Transverse colon (tissue), 4 donors: ENCODE measurements at regions not wholly inside any gene's neighbourhood (a gene's known extent, or its start where the extent isn't known, plus 50 kb on each side); places are given as distances from the start of the nearest gene placed in this dataset.

Experiments
- DNase-seq: peaks from one replicate; pipeline ENCODE4 v3.0.0-alpha.2; 2019
- H3K27ac ChIP-seq, 4 donors: fragments of 200-600 bp; sonication (generic); 2 replicates each; pipeline ENCODE4 v1.5.1; 2016 to 2018; ENCODE audit warnings: inconsistent platforms in 4 of 4
- H3K27me3 ChIP-seq: fragments of 200-600 bp; sonication (generic); 2 replicates; pipeline ENCODE4 v1.5.1; 2017; ENCODE audit warnings: inconsistent platforms
- H3K36me3 ChIP-seq, 4 donors: fragments of 200-600 bp; sonication (generic); 2 replicates each; pipeline ENCODE4 v1.5.1; 2017 to 2019; ENCODE audit warnings: inconsistent platforms in 4 of 4
- H3K4me1 ChIP-seq, 4 donors: fragments of 200-600 bp; sonication (generic); 2 replicates each; pipeline ENCODE4 v1.5.1; 2017 to 2020; ENCODE audit warnings: inconsistent platforms in 4 of 4
- H3K4me3 ChIP-seq, 4 donors: fragments of 200-600 bp; sonication (generic); 1 replicate in 1 of 4; 2 replicates in 3 of 4; pipeline versions ENCODE4 v1.5.1 to v1.6.1; 2017 to 2019; ENCODE audit warnings: inconsistent platforms in 4 of 4
- H3K9me3 ChIP-seq, 2 donors: fragments of 200-600 bp; sonication (generic); 2 replicates each; pipeline ENCODE4 v1.5.1; 2017 to 2019; ENCODE audit warnings: inconsistent platforms in 2 of 2
- CTCF ChIP-seq, 5 experiments: fragments of 200-600 bp in 3 of 5; fragments of 450-650 bp in 2 of 5; sonication (generic) in 3 of 5; IDR thresholded peaks; 1 replicate in 2 of 5; 2 replicates in 3 of 5; pipeline ENCODE4 v1.5.1; 2016 to 2017; ENCODE audit warnings: antibody characterized with exemption in 5 of 5, inconsistent platforms in 3 of 5, mild to moderate bottlenecking in 2 of 5, moderate library complexity in 1 of 5
- EP300 ChIP-seq: sonication (generic); formaldehyde crosslinking; IDR thresholded peaks from one replicate; pipeline ENCODE4 v1.6.1; 2017; ENCODE audit warnings: antibody characterized with exemption, low read depth
- POLR2A ChIP-seq: fragments of 450-650 bp; IDR thresholded peaks from one replicate; pipeline ENCODE4 v1.6.1; 2016; ENCODE audit warnings: antibody characterized with exemption, mild to moderate bottlenecking, moderate library complexity
- POLR2AphosphoS5 ChIP-seq, 3 donors: sonication (generic); formaldehyde crosslinking; IDR thresholded peaks; one replicate each; pipeline ENCODE4 v1.6.1; 2016; ENCODE audit warnings: antibody characterized with exemption in 3 of 3
- WGBS, 2 donors: methylation state at CpG; one replicate each; pipeline ENCODE4 v1.1.5; 2018; ENCODE audit warnings: low coverage in 1 of 2; 5-methylcytosine and 5-hydroxymethylcytosine counted together
- in situ Hi-C, 4 donors: fragments of 200-750 bp; cut with MboI; loops; one replicate each; pipeline versions ENCODE4 v1.15.0 to v1.15.1; 2017; ENCODE audit warnings: low sequenced_read_pairs in 3 of 4, low pct_ligation_motif_present in 1 of 4, low pct_unique_long_range_greater_than_20kb in 1 of 4
- intact Hi-C: fragments of 100-400 bp; cut with DNase I; formaldehyde crosslinking; loops from one replicate; pipeline ENCODE4 v1.15.1; 2023; ENCODE audit warnings: low total_unique reads

- 74 to 76% methylated on average over 3 of the region's 3 CpGs for WGBS, 2 donors
- Histone ChIP-seq H3K27ac (no peak overlapping the region), H3K9me3 (no peaks in the 10 kb centered on the region), H3K4me1 (no peaks in the 10 kb centered on the region), H3K36me3 (no peaks in the 10 kb centered on the region), H3K27me3 (no peaks in the 10 kb centered on the region), H3K4me3 (no peak overlapping the region)
- intact Hi-C loops (no loop called here), in situ Hi-C loops (no loop called here)
- TF ChIP-seq EP300: no peak
- TF ChIP-seq POLR2A: no peak
- no peak for TF ChIP-seq POLR2AphosphoS5 (IDR thresholded peaks at IDR 0.05)
- no peak for TF ChIP-seq CTCF (IDR thresholded peaks at IDR 0.05)
- DNase-seq: no peak
These were observed 255.6 kb upstream of the SATB1 start for GRCh38 chr3:18680758-18681157.

GRCh38 chr3:18679238-18679637 lies 254.1 kb upstream of the SATB1 start:
- no peaks in the 10 kb centered on the region for H3K27me3 ChIP-seq
- WGBS, 2 donors: 69 to 89% methylated on average over 4 of the region's 4 CpGs
- H3K4me3 ChIP-seq: no peak overlapping the region
- no peak overlapping the region for H3K27ac ChIP-seq
- intact Hi-C loops: no loop called here
- in situ Hi-C loops: no loop called here
- no peaks in the 10 kb centered on the region for H3K36me3 ChIP-seq
- no peaks in the 10 kb centered on the region for H3K9me3 ChIP-seq
- no peak for DNase-seq
- no peaks in the 10 kb centered on the region for H3K4me1 ChIP-seq
- no peak for TF ChIP-seq POLR2A
- no peak for TF ChIP-seq POLR2AphosphoS5 (IDR thresholded peaks at IDR 0.05)
- no peak for TF ChIP-seq CTCF (IDR thresholded peaks at IDR 0.05)

- H3K9me3 ChIP-seq: no peaks in the 10 kb centered on the region
- TF ChIP-seq POLR2A (no peak), CTCF (IDR thresholded peaks at IDR 0.05) (no peak), EP300 (no peak), POLR2AphosphoS5 (IDR thresholded peaks at IDR 0.05) (no peak)
- in situ Hi-C loops (no loop called here), intact Hi-C loops (no loop called here)
- no peaks in the 10 kb centered on the region for H3K27me3 ChIP-seq
- no peaks in the 10 kb centered on the region for H3K36me3 ChIP-seq
- H3K4me1 ChIP-seq: no peaks in the 10 kb centered on the region
- H3K27ac ChIP-seq: no peak overlapping the region
- no peak for DNase-seq
- H3K4me3 ChIP-seq: no peak overlapping the region
These were observed 250.1 kb upstream of the SATB1 start for GRCh38 chr3:18675197-18675596.

GRCh38 chr3:18672561-18672960 lies 247.4 kb upstream of the SATB1 start:
- H3K27ac ChIP-seq: no peak overlapping the region
- H3K36me3 ChIP-seq: no peaks in the 10 kb centered on the region
- no peaks in the 10 kb centered on the region for H3K9me3 ChIP-seq
- DNase-seq: no peak
- no peaks in the 10 kb centered on the region for H3K4me1 ChIP-seq
- intact Hi-C loops (no loop called here), in situ Hi-C loops (no loop called here)
- no peak overlapping the region for H3K4me3 ChIP-seq
- no peaks in the 10 kb centered on the region for H3K27me3 ChIP-seq
- no peak for TF ChIP-seq CTCF (IDR thresholded peaks at IDR 0.05)
- no peak for TF ChIP-seq POLR2A
- 18 to 19% methylated on average over 3 of the region's 3 CpGs for WGBS, 2 donors
